ENCODE measurements at regions not wholly inside any gene's neighbourhood (a gene's known extent, or its start where the extent isn't known, plus 50 kb on each side); places are given as distances from the start of the nearest gene placed in this dataset.

- no peak for TF ChIP-seq CTCF (IDR thresholded peaks at IDR 0.05)
- DNase-seq: no peak
- Histone ChIP-seq H3K36me3 (replicated peaks in 1 of 2; ENCODE audit: control insufficient read depth in 1 of 2, insufficient read depth in 2 of 2, low read length in 2 of 2) (no peaks in the 10 kb centered on the region), H3K79me2 (ENCODE audit: insufficient read depth, low read length) (no peaks in the 10 kb centered on the region), H3K27me3 (ENCODE audit: control insufficient read depth in 2 of 2, insufficient read depth in 2 of 2, low read length in 2 of 2) (no peaks in the 10 kb centered on the region), H3K27ac (ENCODE audit: low read depth in 1 of 2, low read length in 2 of 2) (no peak overlapping the region), H3K9me3 (replicated peaks in 1 of 2; ENCODE audit: control insufficient read depth in 1 of 2, insufficient read depth in 1 of 2, low read length in 2 of 2) (peaks cover 3 to 4% of the 10 kb centered on the region in 2 donors), H3K4me1 (ENCODE audit: control insufficient read depth in 1 of 2, insufficient read depth in 2 of 2, low read length in 2 of 2) (no peaks in the 10 kb centered on the region), H3K4me2 (replicated peaks; ENCODE audit: extremely low read depth, low read length, poor library complexity, severe bottlenecking) (no peak overlapping the region), H4K20me1 (ENCODE audit: insufficient read depth, low read length) (no peaks in the 10 kb centered on the region), H3K9ac (ENCODE audit: insufficient read depth, low read length, poor library complexity, severe bottlenecking) (no peak overlapping the region), H2AFZ (ENCODE audit: insufficient read depth, low read depth, low read length, poor library complexity, severe bottlenecking) (no peak overlapping the region), H3K4me3 (replicated peaks in 1 of 3; ENCODE audit: low read depth in 2 of 3, low read length in 3 of 3) (no peak overlapping the region)
- H3K27me3 Mint-ChIP-seq (ENCODE audit: low read depth in 3 of 3): no peaks in the 10 kb centered on the region
- no peaks in the 10 kb centered on the region for H3K36me3 Mint-ChIP-seq
- intact Hi-C loops (cut with micrococcal nuclease): no loop called here
- no peak overlapping the region for H3K4me3 Mint-ChIP-seq
- no peak overlapping the region for H3K27ac Mint-ChIP-seq
- no CpG with 5 or more reads among the region's 1 CpG for WGBS (ENCODE audit: insufficient coverage)
- H3K4me1 Mint-ChIP-seq: no peaks in the 10 kb centered on the region
- H3K9me3 Mint-ChIP-seq: peaks cover 2 to 9% (median 8%) of the 10 kb centered on the region in 7 donors
Observed at GRCh38 chr2:116117845-116118244, 1675.4 kb downstream of the DPP10 start.

- Histone ChIP-seq H3K4me2 (replicated peaks; ENCODE audit: extremely low read depth, low read length, poor library complexity, severe bottlenecking) (no peak overlapping the region), H3K9ac (ENCODE audit: insufficient read depth, low read length, poor library complexity, severe bottlenecking) (no peak overlapping the region), H2AFZ (ENCODE audit: insufficient read depth, low read depth, low read length, poor library complexity, severe bottlenecking) (no peak overlapping the region), H3K4me1 (ENCODE audit: control insufficient read depth in 1 of 2, insufficient read depth in 2 of 2, low read length in 2 of 2) (no peaks in the 10 kb centered on the region), H3K36me3 (replicated peaks in 1 of 2; ENCODE audit: control insufficient read depth in 1 of 2, insufficient read depth in 2 of 2, low read length in 2 of 2) (no peaks in the 10 kb centered on the region), H4K20me1 (ENCODE audit: insufficient read depth, low read length) (no peaks in the 10 kb centered on the region), H3K27ac (ENCODE audit: low read depth in 1 of 2, low read length in 2 of 2) (no peak overlapping the region), H3K9me3 (replicated peaks in 1 of 2; ENCODE audit: control insufficient read depth in 1 of 2, insufficient read depth in 1 of 2, low read length in 2 of 2) (peaks cover 11 to 12% of the 10 kb centered on the region in 2 donors), H3K79me2 (ENCODE audit: insufficient read depth, low read length) (no peaks in the 10 kb centered on the region), H3K4me3 (replicated peaks in 1 of 3; ENCODE audit: low read depth in 2 of 3, low read length in 3 of 3) (no peak overlapping the region), H3K27me3 (ENCODE audit: control insufficient read depth in 2 of 2, insufficient read depth in 2 of 2, low read length in 2 of 2) (no peaks in the 10 kb centered on the region)
- TF ChIP-seq CTCF (IDR thresholded peaks at IDR 0.05): no peak
- no peaks in the 10 kb centered on the region for H3K27me3 Mint-ChIP-seq (ENCODE audit: low read depth in 3 of 3)
- no peak overlapping the region for H3K4me3 Mint-ChIP-seq
- intact Hi-C loops (cut with micrococcal nuclease): no loop called here
- no peak for DNase-seq
- H3K27ac Mint-ChIP-seq: no peak overlapping the region
- H3K4me1 Mint-ChIP-seq: no peaks in the 10 kb centered on the region
- WGBS (ENCODE audit: insufficient coverage): 50% methylated on average over 1 of the region's 10 CpGs
- no peaks in the 10 kb centered on the region for H3K36me3 Mint-ChIP-seq
- peaks cover 0 to 11% (median 0%) of the 10 kb centered on the region in 7 donors for H3K9me3 Mint-ChIP-seq
Observed at GRCh38 chr2:116132833-116133232, 1681.7 kb upstream of the DDX18 start.
